ENCODE measurements at regions not wholly inside any gene's neighbourhood (a gene's known extent, or its start where the extent isn't known, plus 50 kb on each side); places are given as distances from the start of the nearest gene placed in this dataset.
"Not testable (repeated sequence)": the region's sequence is repeated elsewhere in the genome, so short reads cannot be mapped to it uniquely, and the experiment has no call there.

DNA sequence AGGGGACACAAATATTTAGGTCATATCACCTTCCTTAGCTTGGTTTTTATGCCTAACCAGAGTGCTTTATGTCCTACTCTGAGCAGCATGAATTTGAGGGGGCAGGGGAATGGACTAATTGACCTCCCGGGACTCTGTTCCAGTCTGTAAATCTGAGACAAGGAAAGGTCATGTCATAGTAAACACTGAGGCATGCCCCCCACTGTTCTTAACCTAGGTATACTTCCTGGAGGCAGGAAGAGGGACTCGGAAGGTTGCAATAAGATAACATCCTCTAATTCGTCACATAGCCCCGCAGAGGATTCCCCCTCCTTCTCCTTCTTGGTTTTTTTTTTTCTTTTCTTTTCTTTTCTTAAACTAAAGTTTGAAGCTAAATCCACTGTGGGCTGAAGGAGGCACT is 540.3 kb upstream of the CADM1 start:
- Histone ChIP-seq H3K4ac (ENCODE audit: low read depth, low read length) (no peak overlapping the region), H2BK12ac (ENCODE audit: low read length) (no peak overlapping the region), H3K27ac (ENCODE audit: low read depth, low read length) (no peak overlapping the region), H3K4me1 (ENCODE audit: control insufficient read depth in 1 of 2, insufficient read depth in 2 of 2, low read length in 2 of 2) (peaks cover 2 to 4% of the 10 kb centered on the region in 2 experiments), H3K18ac (ENCODE audit: low read length) (no peak overlapping the region), H2BK120ac (ENCODE audit: insufficient read depth, low read length, poor library complexity) (no peak overlapping the region), H3K79me1 (ENCODE audit: low read length) (no peaks in the 10 kb centered on the region), H3K14ac (ENCODE audit: low read length) (no peak overlapping the region), H2AFZ (ENCODE audit: insufficient read depth, low read length, poor library complexity) (no peak overlapping the region), H3K4me3 (ENCODE audit: low read depth, low read length) (no peak overlapping the region), H3K9me3 (ENCODE audit: insufficient read depth, low read depth, low read length) (no peaks in the 10 kb centered on the region), H3K79me2 (ENCODE audit: control insufficient read depth, insufficient read depth, low read length, poor library complexity) (peaks cover 2% of the 10 kb centered on the region), H3K9ac (ENCODE audit: low read length) (no peak overlapping the region), H2AK5ac (ENCODE audit: low read length) (no peak overlapping the region), H3K27me3 (ENCODE audit: insufficient read depth, low read length) (no peaks in the 10 kb centered on the region), H4K91ac (ENCODE audit: low read depth, low read length) (no peak overlapping the region), H3K36me3 (ENCODE audit: control insufficient read depth in 1 of 2, insufficient read depth in 2 of 2, low read length in 2 of 2) (no peaks in the 10 kb centered on the region), H4K8ac (ENCODE audit: low read depth, low read length) (no peak overlapping the region), H3K23ac (ENCODE audit: low read length) (no peak overlapping the region), H3K4me2 (ENCODE audit: low read length) (no peak overlapping the region), H4K12ac (ENCODE audit: low read depth, low read length) (no peak overlapping the region), H2BK5ac (ENCODE audit: low read depth, low read length, poor library complexity) (no peak overlapping the region)
- no peak for DNase-seq
- no CpG with 5 or more reads among the region's 4 CpGs for WGBS (ENCODE audit: extremely low coverage, insufficient coverage, insufficient read length)

DNA sequence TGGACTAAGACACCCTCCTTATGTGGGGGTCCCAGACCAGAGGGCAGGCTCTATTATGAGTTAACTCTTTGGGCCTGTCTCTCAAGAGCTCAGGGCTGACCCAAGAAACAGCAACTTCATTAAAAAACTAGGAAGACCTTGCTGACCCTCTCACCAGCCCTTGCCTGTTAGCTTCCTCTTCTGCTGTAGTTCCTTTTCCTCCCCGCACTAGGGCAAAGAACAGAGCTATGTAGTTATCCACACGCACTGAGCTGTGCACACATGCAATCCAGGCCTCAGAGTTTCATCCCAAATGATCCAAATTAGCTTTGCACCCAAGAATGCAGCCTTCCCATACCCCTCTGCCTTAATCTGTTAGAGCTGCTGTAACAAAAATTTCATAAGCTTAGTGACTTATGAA is 539.6 kb upstream of the CADM1 start:
- Histone ChIP-seq H3K9ac (ENCODE audit: low read length) (no peak overlapping the region), H3K4me2 (ENCODE audit: low read length) (no peak overlapping the region), H3K18ac (ENCODE audit: low read length) (no peak overlapping the region), H2AK5ac (ENCODE audit: low read length) (no peak overlapping the region), H4K91ac (ENCODE audit: low read depth, low read length) (no peak overlapping the region), H2BK120ac (ENCODE audit: insufficient read depth, low read length, poor library complexity) (no peak overlapping the region), H3K4me1 (ENCODE audit: control insufficient read depth in 1 of 2, insufficient read depth in 2 of 2, low read length in 2 of 2) (peaks cover 2 to 4% of the 10 kb centered on the region in 2 experiments), H3K36me3 (ENCODE audit: control insufficient read depth in 1 of 2, insufficient read depth in 2 of 2, low read length in 2 of 2) (no peaks in the 10 kb centered on the region), H3K79me1 (ENCODE audit: low read length) (no peaks in the 10 kb centered on the region), H3K27ac (ENCODE audit: low read depth, low read length) (no peak overlapping the region), H3K27me3 (ENCODE audit: insufficient read depth, low read length) (no peaks in the 10 kb centered on the region), H2AFZ (ENCODE audit: insufficient read depth, low read length, poor library complexity) (no peak overlapping the region), H3K23ac (ENCODE audit: low read length) (no peak overlapping the region), H3K4ac (ENCODE audit: low read depth, low read length) (no peak overlapping the region), H4K12ac (ENCODE audit: low read depth, low read length) (no peak overlapping the region), H4K8ac (ENCODE audit: low read depth, low read length) (no peak overlapping the region), H3K14ac (ENCODE audit: low read length) (no peak overlapping the region), H3K4me3 (ENCODE audit: low read depth, low read length) (no peak overlapping the region), H2BK12ac (ENCODE audit: low read length) (no peak overlapping the region), H3K9me3 (ENCODE audit: insufficient read depth, low read depth, low read length) (no peaks in the 10 kb centered on the region), H3K79me2 (ENCODE audit: control insufficient read depth, insufficient read depth, low read length, poor library complexity) (peaks cover 2% of the 10 kb centered on the region), H2BK5ac (ENCODE audit: low read depth, low read length, poor library complexity) (no peak overlapping the region)
- no peak for DNase-seq
- WGBS (ENCODE audit: extremely low coverage, insufficient coverage, insufficient read length): no CpG with 5 or more reads among the region's 2 CpGs

DNA sequence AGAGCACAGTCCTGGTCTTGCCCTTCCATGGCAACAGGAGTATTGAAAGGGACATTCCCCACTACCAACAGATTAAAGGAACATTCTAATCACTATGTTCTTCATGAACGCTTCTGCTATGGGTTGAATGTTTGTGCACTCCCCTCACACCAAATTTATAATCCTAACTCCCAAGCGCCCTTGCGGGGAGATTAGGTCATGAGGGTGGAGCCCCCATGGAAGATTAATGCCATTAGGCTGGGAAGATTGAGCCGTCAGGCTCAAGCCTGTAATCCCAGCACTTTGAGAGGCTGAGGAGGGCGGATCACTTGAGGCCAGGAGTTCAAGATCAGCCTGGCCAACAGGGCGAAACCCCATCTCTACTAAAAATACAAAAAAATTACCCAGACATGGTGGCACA is 538.8 kb upstream of the CADM1 start:
- H3K36me3 ChIP-seq (ENCODE audit: control insufficient read depth in 1 of 2, insufficient read depth in 2 of 2, low read length in 2 of 2): not testable (repeated sequence)

DNA sequence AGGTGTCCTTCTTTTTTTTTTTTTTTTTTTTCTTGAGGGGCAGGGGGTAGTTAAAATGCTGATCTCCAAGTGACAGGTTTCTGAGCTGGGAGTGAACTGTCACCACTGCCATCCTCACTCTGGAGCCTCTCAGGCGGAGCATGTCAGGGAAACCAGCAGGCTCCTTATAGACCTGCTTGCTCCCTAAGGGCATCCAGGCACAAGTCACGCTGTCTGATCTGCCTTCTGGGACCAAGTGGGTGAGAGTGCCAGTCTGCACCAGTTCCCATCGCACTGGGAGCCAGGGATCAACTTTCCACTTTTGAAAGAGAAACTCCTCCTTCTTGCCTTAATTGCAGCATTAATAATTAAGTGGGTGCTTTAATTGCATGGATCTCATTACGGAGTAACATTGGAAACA is 537.9 kb upstream of the CADM1 start:
- Histone ChIP-seq H2AFZ (ENCODE audit: insufficient read depth, low read length, poor library complexity) (no peak overlapping the region), H3K4ac (ENCODE audit: low read depth, low read length) (no peak overlapping the region), H2AK5ac (ENCODE audit: low read length) (no peak overlapping the region), H3K23ac (ENCODE audit: low read length) (no peak overlapping the region), H4K12ac (ENCODE audit: low read depth, low read length) (no peak overlapping the region), H3K4me2 (ENCODE audit: low read length) (no peak overlapping the region), H4K8ac (ENCODE audit: low read depth, low read length) (no peak overlapping the region), H3K18ac (ENCODE audit: low read length) (no peak overlapping the region), H3K27ac (ENCODE audit: low read depth, low read length) (no peak overlapping the region), H3K4me1 (ENCODE audit: control insufficient read depth in 1 of 2, insufficient read depth in 2 of 2, low read length in 2 of 2) (peaks cover 2 to 4% of the 10 kb centered on the region in 2 experiments), H3K79me2 (ENCODE audit: control insufficient read depth, insufficient read depth, low read length, poor library complexity) (peaks cover 2% of the 10 kb centered on the region), H2BK120ac (ENCODE audit: insufficient read depth, low read length, poor library complexity) (no peak overlapping the region), H4K91ac (ENCODE audit: low read depth, low read length) (no peak overlapping the region), H3K79me1 (ENCODE audit: low read length) (no peaks in the 10 kb centered on the region), H3K36me3 (ENCODE audit: control insufficient read depth in 1 of 2, insufficient read depth in 2 of 2, low read length in 2 of 2) (no peaks in the 10 kb centered on the region), H3K4me3 (ENCODE audit: low read depth, low read length) (no peak overlapping the region), H3K9me3 (ENCODE audit: insufficient read depth, low read depth, low read length) (no peaks in the 10 kb centered on the region), H3K14ac (ENCODE audit: low read length) (no peak overlapping the region), H2BK12ac (ENCODE audit: low read length) (no peak overlapping the region), H3K27me3 (ENCODE audit: insufficient read depth, low read length) (no peaks in the 10 kb centered on the region), H2BK5ac (ENCODE audit: low read depth, low read length, poor library complexity) (no peak overlapping the region), H3K9ac (ENCODE audit: low read length) (no peak overlapping the region)
- DNase-seq: no peak
- no CpG with 5 or more reads among the region's 4 CpGs for WGBS (ENCODE audit: extremely low coverage, insufficient coverage, insufficient read length)

More for the DNA sequence above, 538.8 kb upstream of the CADM1 start:
- not testable (repeated sequence) for H3K4me2 ChIP-seq (ENCODE audit: low read length); H3K14ac ChIP-seq (ENCODE audit: low read length); H3K4me1 ChIP-seq (ENCODE audit: control insufficient read depth in 1 of 2, insufficient read depth in 2 of 2, low read length in 2 of 2); H2BK5ac ChIP-seq (ENCODE audit: low read depth, low read length, poor library complexity); H3K9ac ChIP-seq (ENCODE audit: low read length); H4K91ac ChIP-seq (ENCODE audit: low read depth, low read length); H3K4ac ChIP-seq (ENCODE audit: low read depth, low read length); H2AFZ ChIP-seq (ENCODE audit: insufficient read depth, low read length, poor library complexity); H3K9me3 ChIP-seq (ENCODE audit: insufficient read depth, low read depth, low read length); H3K27ac ChIP-seq (ENCODE audit: low read depth, low read length); H2BK120ac ChIP-seq (ENCODE audit: insufficient read depth, low read length, poor library complexity); H3K4me3 ChIP-seq (ENCODE audit: low read depth, low read length); H3K27me3 ChIP-seq (ENCODE audit: insufficient read depth, low read length); H4K12ac ChIP-seq (ENCODE audit: low read depth, low read length); H3K79me1 ChIP-seq (ENCODE audit: low read length); H2BK12ac ChIP-seq (ENCODE audit: low read length); H3K79me2 ChIP-seq (ENCODE audit: control insufficient read depth, insufficient read depth, low read length, poor library complexity); H3K18ac ChIP-seq (ENCODE audit: low read length); H4K8ac ChIP-seq (ENCODE audit: low read depth, low read length); H3K23ac ChIP-seq (ENCODE audit: low read length); H2AK5ac ChIP-seq (ENCODE audit: low read length); DNase-seq
- WGBS (ENCODE audit: extremely low coverage, insufficient coverage, insufficient read length): no CpG with 5 or more reads among the region's 6 CpGs

Data from trophoblast cell (in vitro differentiated cells and primary cell).